A549 (cell line): ENCODE measurements at regions not wholly inside any gene's neighbourhood (a gene's known extent, or its start where the extent isn't known, plus 50 kb on each side); places are given as distances from the start of the nearest gene placed in this dataset.

ENCODE experiments used
- ATAC-seq, 2 experiments: fragments of 200-7000 bp in 1 of 2; fragments of >200 bp in 1 of 2; cut with Nextera tagmentation in 1 of 2; cut with Tn5 transposase in 1 of 2; 3 replicates each; pipeline versions ENCODE4 v1.8.0 to v1.9.1; 2018 to 2020; ENCODE audit warnings: mild to moderate bottlenecking in 1 of 2, moderate library complexity in 1 of 2
- CTCF ChIA-PET: fragments of 300-600 bp; sonication (Branson Sonifier 250); formaldehyde crosslinking; extraction: SDS; loops from one replicate; lab custom pipeline; 2021; ENCODE audit warnings: antibody characterized with exemption, inconsistent platforms; lab: Yijun Ruan, JAX
- POLR2A ChIA-PET: fragments of 350-600 bp; formaldehyde crosslinking; extraction: SDS; loops from one replicate; lab custom pipeline; 2021; ENCODE audit warnings: antibody characterized with exemption, inconsistent platforms; lab: Yijun Ruan, JAX
- DNase-seq, 2 experiments: peaks; one replicate each; pipeline versions ENCODE4 v3.0.0 to v3.0.0-alpha.2; 2011 to 2016; ENCODE audit warnings: low read depth in 1 of 2, low spot score in 1 of 2
- FAIRE-seq: peaks from 2 replicates; lab custom pipeline; 2011; peaks lifted over from hg19 to GRCh38; lab: Jason Lieb, UNC
- H3K27ac ChIP-seq, 2 experiments: fragments of >200 bp; sonication (Bioruptor Twin); formaldehyde crosslinking; 3 replicates each; pipeline ENCODE4 v1.5.1; 2016 to 2017
- H3K4me1 ChIP-seq: fragments of >200 bp; sonication (Bioruptor Twin); formaldehyde crosslinking; 3 replicates; pipeline ENCODE4 v1.6.1; 2016
- H3K4me2 ChIP-seq: fragments of >200 bp; sonication (Bioruptor Twin); formaldehyde crosslinking; 3 replicates; pipeline ENCODE4 v1.6.1; 2016
- H3K4me3 ChIP-seq: fragments of >200 bp; sonication (Bioruptor Twin); formaldehyde crosslinking; 3 replicates; pipeline ENCODE4 v1.5.1; 2016
- H3K9me3 ChIP-seq: fragments of >200 bp; sonication (Bioruptor Twin); formaldehyde crosslinking; 3 replicates; pipeline ENCODE4 v1.6.1; 2016
- ATOH8 ChIP-seq: fragments of 250-450 bp; sonication (Bioruptor Pico); IDR thresholded peaks from 2 replicates; pipeline ENCODE4 v1.5.0; 2020; ENCODE audit warnings: low read depth, mild to moderate bottlenecking, moderate library complexity
- CBX8 ChIP-seq: fragments of 200-600 bp; sonication (generic); IDR thresholded peaks from 2 replicates; pipeline ENCODE4 v1.6.1; 2016
- CEBPB ChIP-seq, 2 experiments: fragments of >200 bp in 1 of 2; sonication (Bioruptor Twin) in 1 of 2; formaldehyde crosslinking in 1 of 2; IDR thresholded peaks; 2 replicates each; pipeline ENCODE4 v1.6.1; 2012 to 2016
- CHD4 ChIP-seq: fragments of 200-600 bp; sonication (generic); IDR thresholded peaks from 2 replicates; pipeline ENCODE4 v1.6.1; 2016; ENCODE audit warnings: antibody characterized with exemption, mild to moderate bottlenecking, borderline replicate concordance
- ESRRA ChIP-seq: fragments of 150-350 bp; IDR thresholded peaks from 2 replicates; pipeline ENCODE4 v1.6.1; 2014; ENCODE audit warnings: mild to moderate bottlenecking, low read length, borderline replicate concordance
- FOSB ChIP-seq: fragments of 250-450 bp; sonication (Bioruptor Pico); IDR thresholded peaks from 2 replicates; pipeline ENCODE4 v1.5.0; 2020; ENCODE audit warnings: mild to moderate bottlenecking, moderate library complexity
- GATA3 ChIP-seq: IDR thresholded peaks from 2 replicates; pipeline ENCODE4 v1.6.1; 2012; ENCODE audit warnings: borderline replicate concordance
- HEYL ChIP-seq: fragments of 250-450 bp; sonication (Bioruptor Pico); IDR thresholded peaks from 2 replicates; pipeline ENCODE4 v1.8.0; 2021; ENCODE audit warnings: mild to moderate bottlenecking, moderate library complexity
- HOXB13 ChIP-seq: fragments of 250-450 bp; sonication (Bioruptor Pico); IDR thresholded peaks from 2 replicates; pipeline ENCODE4 v1.5.0; 2020; ENCODE audit warnings: low read depth, mild to moderate bottlenecking, moderate library complexity
- JUNB ChIP-seq: fragments of >200 bp; sonication (Bioruptor Twin); formaldehyde crosslinking; IDR thresholded peaks from 2 replicates; pipeline ENCODE4 v1.6.1; 2016
- MAZ ChIP-seq: fragments of 150-350 bp; IDR thresholded peaks from 2 replicates; pipeline ENCODE4 v1.6.1; 2014; ENCODE audit warnings: antibody characterized with exemption, low read depth, low read length, borderline replicate concordance
- NFE2L2 ChIP-seq: fragments of 150-350 bp; conservative IDR thresholded peaks from 2 replicates; pipeline ENCODE4 v1.6.1; 2014; ENCODE audit warnings: low read length
- REST ChIP-seq: fragments of 200-600 bp; sonication (generic); IDR thresholded peaks from 2 replicates; pipeline ENCODE4 v1.6.1; 2016; ENCODE audit warnings: antibody characterized with exemption, mild to moderate bottlenecking, moderate library complexity
- TFCP2L1 ChIP-seq: fragments of 250-450 bp; sonication (Bioruptor Pico); IDR thresholded peaks from 2 replicates; pipeline ENCODE4 v1.5.0; 2021; ENCODE audit warnings: mild to moderate bottlenecking
- TP53 ChIP-seq: fragments of 250-450 bp; sonication (Bioruptor Pico); IDR thresholded peaks from 2 replicates; pipeline ENCODE4 v1.5.0; 2021; ENCODE audit warnings: mild to moderate bottlenecking, moderate library complexity
- USF2 ChIP-seq: fragments of 450-650 bp; IDR thresholded peaks from 2 replicates; pipeline ENCODE4 v1.6.1; 2014; ENCODE audit warnings: antibody characterized with exemption
- ZC3H11A ChIP-seq: fragments of 450-650 bp; IDR thresholded peaks from 2 replicates; pipeline ENCODE4 v1.6.1; 2014; ENCODE audit warnings: antibody characterized with exemption, mild to moderate bottlenecking
- TF ChIP-seq, protein P1 (sequence below): fragments of >200 bp; sonication (Bioruptor Twin); formaldehyde crosslinking; IDR thresholded peaks from 3 replicates; pipeline ENCODE4 v1.5.1; 2016
- TF ChIP-seq, protein P2 (sequence below): IDR thresholded peaks from 2 replicates; pipeline ENCODE4 v1.6.1; 2012
- TF ChIP-seq, protein P3 (sequence below): fragments of >200 bp; sonication (Bioruptor Twin); formaldehyde crosslinking; IDR thresholded peaks from 3 replicates; pipeline ENCODE4 v1.6.1; 2016

DNA sequence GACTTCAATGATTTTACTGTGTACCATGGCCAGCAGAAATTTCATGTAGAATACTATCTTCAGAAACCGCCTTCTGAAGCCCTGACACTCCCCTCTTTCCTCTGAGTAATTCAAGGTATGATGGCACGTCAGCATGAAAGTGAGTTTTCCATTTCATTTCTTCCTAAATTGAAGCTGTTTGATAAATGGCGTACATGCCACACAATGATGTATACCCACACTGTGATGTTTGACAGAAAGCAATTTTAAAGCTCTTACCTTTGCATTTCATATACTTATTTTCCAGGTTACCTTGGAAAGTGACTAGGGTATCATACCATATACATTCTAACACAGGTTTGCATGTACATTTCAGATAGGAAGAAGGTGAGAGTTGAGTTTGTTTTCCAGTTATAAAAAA, 147.9 kb upstream of the LRRC3B start (continued):
- TF ChIP-seq REST (no peak), FOSB (no peak), ZC3H11A (no peak), CEBPB (IDR thresholded peaks at IDR 0.05) (no peak), JUNB (no peak)
- TF ChIP-seq, protein P1, sequence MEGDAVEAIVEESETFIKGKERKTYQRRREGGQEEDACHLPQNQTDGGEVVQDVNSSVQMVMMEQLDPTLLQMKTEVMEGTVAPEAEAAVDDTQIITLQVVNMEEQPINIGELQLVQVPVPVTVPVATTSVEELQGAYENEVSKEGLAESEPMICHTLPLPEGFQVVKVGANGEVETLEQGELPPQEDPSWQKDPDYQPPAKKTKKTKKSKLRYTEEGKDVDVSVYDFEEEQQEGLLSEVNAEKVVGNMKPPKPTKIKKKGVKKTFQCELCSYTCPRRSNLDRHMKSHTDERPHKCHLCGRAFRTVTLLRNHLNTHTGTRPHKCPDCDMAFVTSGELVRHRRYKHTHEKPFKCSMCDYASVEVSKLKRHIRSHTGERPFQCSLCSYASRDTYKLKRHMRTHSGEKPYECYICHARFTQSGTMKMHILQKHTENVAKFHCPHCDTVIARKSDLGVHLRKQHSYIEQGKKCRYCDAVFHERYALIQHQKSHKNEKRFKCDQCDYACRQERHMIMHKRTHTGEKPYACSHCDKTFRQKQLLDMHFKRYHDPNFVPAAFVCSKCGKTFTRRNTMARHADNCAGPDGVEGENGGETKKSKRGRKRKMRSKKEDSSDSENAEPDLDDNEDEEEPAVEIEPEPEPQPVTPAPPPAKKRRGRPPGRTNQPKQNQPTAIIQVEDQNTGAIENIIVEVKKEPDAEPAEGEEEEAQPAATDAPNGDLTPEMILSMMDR = no peak

GRCh38 chr3:26480377-26480776, 142.2 kb upstream of the LRRC3B start:
- FAIRE-seq = no peak
- POLR2A ChIA-PET = no interaction called here

More at GRCh38 chr3:26480377-26480776, 142.2 kb upstream of the LRRC3B start:
- H3K4me3 ChIP-seq = no peak overlapping the region
- no peak for DNase-seq
- no peak for ATAC-seq
- no peaks in the 10 kb centered on the region for H3K4me1 ChIP-seq
- CTCF ChIA-PET = no interaction called here
- H3K9me3 ChIP-seq = no peaks in the 10 kb centered on the region
- TF ChIP-seq FOSB (no peak), CBX8 (no peak), USF2 (no peak), MAZ (no peak), HEYL (CRISPR knock-in tag) (no peak), TP53 (CRISPR knock-in tag) (no peak), GATA3 (no peak), HOXB13 (no peak), NFE2L2 (no peak), TFCP2L1 (CRISPR knock-in tag) (no peak), JUNB (no peak), ESRRA (no peak), ATOH8 (CRISPR knock-in tag) (no peak), CHD4 (no peak)
- TF ChIP-seq, protein P2, sequence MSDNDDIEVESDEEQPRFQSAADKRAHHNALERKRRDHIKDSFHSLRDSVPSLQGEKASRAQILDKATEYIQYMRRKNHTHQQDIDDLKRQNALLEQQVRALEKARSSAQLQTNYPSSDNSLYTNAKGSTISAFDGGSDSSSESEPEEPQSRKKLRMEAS = no peak
- TF ChIP-seq, protein P3, sequence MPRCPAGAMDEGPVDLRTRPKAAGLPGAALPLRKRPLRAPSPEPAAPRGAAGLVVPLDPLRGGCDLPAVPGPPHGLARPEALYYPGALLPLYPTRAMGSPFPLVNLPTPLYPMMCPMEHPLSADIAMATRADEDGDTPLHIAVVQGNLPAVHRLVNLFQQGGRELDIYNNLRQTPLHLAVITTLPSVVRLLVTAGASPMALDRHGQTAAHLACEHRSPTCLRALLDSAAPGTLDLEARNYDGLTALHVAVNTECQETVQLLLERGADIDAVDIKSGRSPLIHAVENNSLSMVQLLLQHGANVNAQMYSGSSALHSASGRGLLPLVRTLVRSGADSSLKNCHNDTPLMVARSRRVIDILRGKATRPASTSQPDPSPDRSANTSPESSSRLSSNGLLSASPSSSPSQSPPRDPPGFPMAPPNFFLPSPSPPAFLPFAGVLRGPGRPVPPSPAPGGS = no peak
- H3K4me2 ChIP-seq = no peak overlapping the region
- no peak overlapping the region for H3K27ac ChIP-seq
